CD14-positive monocyte (primary cell): ENCODE measurements at regions not wholly inside any gene's neighbourhood (a gene's known extent, or its start where the extent isn't known, plus 50 kb on each side); places are given as distances from the start of the nearest gene placed in this dataset.

Experiments
- DNase-seq, 3 donors: peaks; one replicate each; pipeline ENCODE4 v3.0.0-alpha.2; 2011 to 2022
- H2AFZ ChIP-seq: 2 replicates; pipeline ENCODE4 v1.6.0; 2012; ENCODE audit warnings: mild to moderate bottlenecking, low read depth, low read length, inconsistent platforms; ENCODE audit not compliant: insufficient read depth, poor library complexity, severe bottlenecking
- H3K27ac ChIP-seq, 2 donors: 1 replicate in 1 of 2; 2 replicates in 1 of 2; pipeline ENCODE4 v1.5.1; 2012 to 2013; ENCODE audit warnings: low read length in 2 of 2, control low read depth in 1 of 2, inconsistent platforms in 1 of 2, low read depth in 1 of 2, mild to moderate bottlenecking in 1 of 2
- H3K27me3 ChIP-seq, 2 donors: one replicate each; pipeline versions ENCODE4 v1.6.0 to v1.6.1; 2011 to 2013; ENCODE audit warnings: low read length in 2 of 2; ENCODE audit not compliant: control insufficient read depth in 2 of 2, insufficient read depth in 2 of 2
- H3K36me3 ChIP-seq, 2 donors: replicated peaks in 1 of 2; 1 replicate in 1 of 2; 2 replicates in 1 of 2; pipeline versions ENCODE4 v1.5.1 to v1.6.1; 2012 to 2013; ENCODE audit warnings: low read length in 2 of 2, control low read depth in 1 of 2, inconsistent platforms in 1 of 2, mild to moderate bottlenecking in 1 of 2; ENCODE audit not compliant: insufficient read depth in 2 of 2, control insufficient read depth in 1 of 2
- H3K4me1 ChIP-seq, 2 donors: 1 replicate in 1 of 2; 2 replicates in 1 of 2; pipeline versions ENCODE4 v1.5.1 to v1.6.1; 2012 to 2013; ENCODE audit warnings: low read length in 2 of 2, control low read depth in 1 of 2, inconsistent platforms in 1 of 2, mild to moderate bottlenecking in 1 of 2, moderate library complexity in 1 of 2; ENCODE audit not compliant: insufficient read depth in 2 of 2, control insufficient read depth in 1 of 2
- H3K4me2 ChIP-seq: replicated peaks from 2 replicates; pipeline ENCODE3; 2012; ENCODE audit warnings: low read length, moderate library complexity, mild to moderate bottlenecking; ENCODE audit not compliant: poor library complexity, severe bottlenecking; ENCODE audit errors: extremely low read depth
- H3K4me3 ChIP-seq, 3 experiments: fragments of 200-600 bp in 1 of 3; sonication (generic) in 1 of 3; replicated peaks in 1 of 3; 1 replicate in 2 of 3; 2 replicates in 1 of 3; pipeline ENCODE4 v1.5.1; 2011 to 2013; ENCODE audit warnings: low read length in 3 of 3, mild to moderate bottlenecking in 3 of 3, control low read depth in 2 of 3, low read depth in 2 of 3, inconsistent platforms in 1 of 3, moderate library complexity in 1 of 3
- H3K79me2 ChIP-seq: 2 replicates; pipeline ENCODE4 v1.6.0; 2012; ENCODE audit warnings: mild to moderate bottlenecking, control low read depth, inconsistent platforms, low read length, moderate library complexity; ENCODE audit not compliant: insufficient read depth
- H3K9ac ChIP-seq: 2 replicates; pipeline ENCODE4 v1.6.0; 2017; ENCODE audit warnings: low read length, mild to moderate bottlenecking; ENCODE audit not compliant: insufficient read depth, poor library complexity, severe bottlenecking
- H3K9me3 ChIP-seq, 2 donors: replicated peaks in 1 of 2; 1 replicate in 1 of 2; 2 replicates in 1 of 2; pipeline versions ENCODE4 v1.5.1 to v1.6.1; 2012 to 2013; ENCODE audit warnings: low read length in 2 of 2, control low read depth in 1 of 2; ENCODE audit not compliant: control insufficient read depth in 1 of 2, insufficient read depth in 1 of 2
- H4K20me1 ChIP-seq: 2 replicates; pipeline ENCODE4 v1.6.0; 2012; ENCODE audit warnings: mild to moderate bottlenecking, low read length, control low read depth, moderate library complexity; ENCODE audit not compliant: insufficient read depth
- H3K27ac Mint-ChIP-seq, 7 donors: one replicate each; pipeline ENCODE4 v1.8.0; 2020; ENCODE audit warnings: mild to moderate bottlenecking in 7 of 7, mixed read lengths in 7 of 7, moderate library complexity in 6 of 7, inconsistent platforms in 2 of 7
- H3K27me3 Mint-ChIP-seq, 3 donors: one replicate each; pipeline ENCODE4 v1.8.0; 2021 to 2022; ENCODE audit warnings: low read depth in 3 of 3, mild to moderate bottlenecking in 3 of 3, mixed read lengths in 3 of 3, moderate library complexity in 3 of 3, inconsistent platforms in 1 of 3
- H3K36me3 Mint-ChIP-seq, 2 donors: one replicate each; pipeline ENCODE4 v1.8.0; 2020; ENCODE audit warnings: mixed read lengths in 2 of 2, inconsistent platforms in 1 of 2, mild to moderate bottlenecking in 1 of 2
- H3K4me1 Mint-ChIP-seq: one replicate; pipeline ENCODE4 v1.8.0; 2020; ENCODE audit warnings: mild to moderate bottlenecking, mixed read lengths
- H3K4me3 Mint-ChIP-seq, 2 donors: one replicate each; pipeline ENCODE4 v1.8.0; 2020; ENCODE audit warnings: mild to moderate bottlenecking in 2 of 2, mixed read lengths in 2 of 2, moderate library complexity in 1 of 2
- H3K9me3 Mint-ChIP-seq, 7 donors: one replicate each; pipeline ENCODE4 v1.8.0; 2020 to 2022; ENCODE audit warnings: mixed read lengths in 7 of 7, mild to moderate bottlenecking in 6 of 7, moderate library complexity in 6 of 7, inconsistent platforms in 2 of 7
- CTCF ChIP-seq: fragments of 200-600 bp; IDR thresholded peaks from one replicate; pipeline ENCODE4 v1.8.0; 2022; ENCODE audit warnings: antibody characterized with exemption, mild to moderate bottlenecking
- WGBS: methylation state at CpG from one replicate; pipeline ENCODE4 v1.1.5; 2013; ENCODE audit warnings: missing lambda C conversion rate; ENCODE audit not compliant: insufficient coverage; 5-methylcytosine and 5-hydroxymethylcytosine counted together
- intact Hi-C, 2 donors: fragments of 100-400 bp; cut with micrococcal nuclease; formaldehyde crosslinking; loops; one replicate each; pipeline versions ENCODE4 v1.15.0 to v1.15.1; 2023

GRCh38 chr1:74847715-74848114, 114.8 kb downstream of the TYW3 start:
- Histone ChIP-seq H3K4me2 (no peak overlapping the region), H4K20me1 (no peaks in the 10 kb centered on the region), H3K79me2 (no peaks in the 10 kb centered on the region), H3K36me3 (no peaks in the 10 kb centered on the region), H3K27ac (no peak overlapping the region), H3K4me3 (no peak overlapping the region), H2AFZ (no peak overlapping the region), H3K9ac (no peak overlapping the region), H3K4me1 (no peaks in the 10 kb centered on the region), H3K9me3 (no peaks in the 10 kb centered on the region), H3K27me3 (no peaks in the 10 kb centered on the region)
- Mint-ChIP-seq H3K4me3 (no peak overlapping the region), H3K9me3 (peaks cover 0 to 12% (median 0%) of the 10 kb centered on the region in 7 donors), H3K27me3 (peaks cover 0 to 2% (median 0%) of the 10 kb centered on the region in 3 donors), H3K4me1 (no peaks in the 10 kb centered on the region), H3K36me3 (no peaks in the 10 kb centered on the region), H3K27ac (no peak overlapping the region)
- DNase-seq = no peak
- intact Hi-C loops = no loop called here
- TF ChIP-seq CTCF = no peak
- no CpG with 5 or more reads among the region's 3 CpGs for WGBS

- Histone ChIP-seq H3K27ac (no peak overlapping the region), H3K9ac (no peak overlapping the region), H3K4me1 (no peaks in the 10 kb centered on the region), H3K9me3 (peaks cover 6 to 7% of the 10 kb centered on the region in 2 donors), H3K4me2 (no peak overlapping the region), H3K4me3 (no peak overlapping the region), H3K27me3 (no peaks in the 10 kb centered on the region), H2AFZ (no peak overlapping the region), H4K20me1 (no peaks in the 10 kb centered on the region), H3K79me2 (no peaks in the 10 kb centered on the region), H3K36me3 (no peaks in the 10 kb centered on the region)
- H3K27ac Mint-ChIP-seq = no peak overlapping the region
- intact Hi-C loops = no loop called here
- H3K4me1 Mint-ChIP-seq = no peaks in the 10 kb centered on the region
- WGBS = no CpG with 5 or more reads among the region's 3 CpGs
- no peaks in the 10 kb centered on the region for H3K27me3 Mint-ChIP-seq
- peaks cover 0 to 9% (median 3%) of the 10 kb centered on the region in 7 donors for H3K9me3 Mint-ChIP-seq
- no peak for TF ChIP-seq CTCF
- H3K36me3 Mint-ChIP-seq = no peaks in the 10 kb centered on the region
- H3K4me3 Mint-ChIP-seq = no peak overlapping the region
- DNase-seq = no peak
These were observed 120.8 kb downstream of the TYW3 start for GRCh38 chr1:74853756-74854155.
